ENCODE measurements at regions not wholly inside any gene's neighbourhood (a gene's known extent, or its start where the extent isn't known, plus 50 kb on each side); places are given as distances from the start of the nearest gene placed in this dataset.

- TF ChIP-seq CDX4 (CRISPR knock-in tag; IDR thresholded peaks at IDR 0.05; ENCODE audit: borderline replicate concordance) (no peak), ETV6 (CRISPR knock-in tag; IDR thresholded peaks at IDR 0.05) (no peak), E2F4 (CRISPR knock-in tag; IDR thresholded peaks at IDR 0.05; ENCODE audit: borderline replicate concordance, low read depth) (no peak), ATF6 (CRISPR knock-in tag; IDR thresholded peaks at IDR 0.05) (no peak), STAT6 (CRISPR knock-in tag; conservative IDR thresholded peaks at IDR 0.05; ENCODE audit: low read depth) (no peak), NFYB (CRISPR knock-in tag; conservative IDR thresholded peaks at IDR 0.05; ENCODE audit: low read depth) (no peak), NR3C1 (CRISPR knock-in tag; conservative IDR thresholded peaks at IDR 0.05; ENCODE audit: low read depth) (no peak), NFATC4 (CRISPR knock-in tag; IDR thresholded peaks at IDR 0.05) (no peak), SOX15 (CRISPR knock-in tag; IDR thresholded peaks at IDR 0.05) (no peak), ZNF671 (CRISPR knock-in tag; IDR thresholded peaks at IDR 0.05) (no peak), AR (CRISPR knock-in tag; IDR thresholded peaks at IDR 0.05) (no peak)
These were observed 451.1 kb downstream of the BRINP1 start (continued) for GRCh38 chr9:118918180-118918579.

- CTCF ChIA-PET, result no interaction called here
- Mint-ChIP-seq H3K4me3 (no peak overlapping the region), H3K27me3 (ENCODE audit: low read depth) (peaks cover 94% of the 10 kb centered on the region), H3K36me3 (no peaks in the 10 kb centered on the region), H3K9me3 (peaks cover 3% of the 10 kb centered on the region; the same call in 1 of the 2 replicates), H3K4me1 (peaks cover 9% of the 10 kb centered on the region), H3K27ac (peak overlapping the region; percentile 8; the same call in 1 of the 2 replicates)
- POLR2A ChIA-PET, result no interaction called here
- DNase-seq (ENCODE audit: low spot score) (no peak), ATAC-seq (peak; percentile 100)
- TF ChIP-seq ZMAT4 (CRISPR knock-in tag; IDR thresholded peaks at IDR 0.05) (peak; percentile 26; the same call in 1 of the 2 replicates), TEAD1 (CRISPR knock-in tag; IDR thresholded peaks at IDR 0.05) (0 out of 2 replicates have a peak, but pooled peaks have one; percentile 31), FOXJ3 (CRISPR knock-in tag; IDR thresholded peaks at IDR 0.05; ENCODE audit: borderline replicate concordance) (no peak), RELA (CRISPR knock-in tag; IDR thresholded peaks at IDR 0.05; ENCODE audit: borderline replicate concordance) (no peak), ATF2 (CRISPR knock-in tag; IDR thresholded peaks at IDR 0.05; ENCODE audit: borderline replicate concordance, low read depth) (no peak)
These were observed 440.5 kb downstream of the BRINP1 start for GRCh38 chr9:118928722-118929121.

All from WTC11 (cell line).